PFSK-1 (cell line): ENCODE measurements at regions not wholly inside any gene's neighbourhood (a gene's known extent, or its start where the extent isn't known, plus 50 kb on each side); places are given as distances from the start of the nearest gene placed in this dataset.

Experiments used
- SIN3A ChIP-seq: IDR thresholded peaks from 2 replicates; pipeline ENCODE4 v1.6.1; 2012; ENCODE audit warnings: mild to moderate bottlenecking, low read length, moderate library complexity, borderline replicate concordance; ENCODE audit not compliant: insufficient read depth
- TF ChIP-seq, protein P1 (sequence below), 2 experiments: IDR thresholded peaks; 2 replicates each; pipeline versions ENCODE4 v1.6.1 to v1.8.0; 2011 to 2012; ENCODE audit warnings: low read depth in 2 of 2, low read length in 2 of 2, control low read depth in 1 of 2, inconsistent platforms in 1 of 2, mild to moderate bottlenecking in 1 of 2, moderate library complexity in 1 of 2; ENCODE audit not compliant: insufficient read depth in 1 of 2

DNA sequence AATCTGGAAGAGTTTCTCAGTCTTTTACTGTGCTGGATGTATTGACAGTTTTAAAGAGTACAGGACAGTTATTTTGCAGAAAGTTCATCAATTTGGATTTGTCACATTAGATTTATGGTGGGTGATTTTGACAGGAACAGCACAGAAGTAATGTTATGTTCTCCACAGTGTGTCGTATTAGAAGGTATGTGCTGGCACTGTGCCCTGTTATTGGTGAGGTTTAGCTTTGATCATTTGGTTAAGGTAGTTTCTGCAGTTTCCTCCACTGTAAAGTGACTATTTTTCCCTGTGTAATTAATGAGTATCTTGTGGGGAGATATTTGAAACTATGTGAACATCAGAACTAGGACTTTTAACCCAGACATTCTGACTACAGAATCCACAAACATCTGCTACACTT lies 308.5 kb upstream of the TBX3 start:
- no peak for TF ChIP-seq SIN3A
- TF ChIP-seq, protein P1, sequence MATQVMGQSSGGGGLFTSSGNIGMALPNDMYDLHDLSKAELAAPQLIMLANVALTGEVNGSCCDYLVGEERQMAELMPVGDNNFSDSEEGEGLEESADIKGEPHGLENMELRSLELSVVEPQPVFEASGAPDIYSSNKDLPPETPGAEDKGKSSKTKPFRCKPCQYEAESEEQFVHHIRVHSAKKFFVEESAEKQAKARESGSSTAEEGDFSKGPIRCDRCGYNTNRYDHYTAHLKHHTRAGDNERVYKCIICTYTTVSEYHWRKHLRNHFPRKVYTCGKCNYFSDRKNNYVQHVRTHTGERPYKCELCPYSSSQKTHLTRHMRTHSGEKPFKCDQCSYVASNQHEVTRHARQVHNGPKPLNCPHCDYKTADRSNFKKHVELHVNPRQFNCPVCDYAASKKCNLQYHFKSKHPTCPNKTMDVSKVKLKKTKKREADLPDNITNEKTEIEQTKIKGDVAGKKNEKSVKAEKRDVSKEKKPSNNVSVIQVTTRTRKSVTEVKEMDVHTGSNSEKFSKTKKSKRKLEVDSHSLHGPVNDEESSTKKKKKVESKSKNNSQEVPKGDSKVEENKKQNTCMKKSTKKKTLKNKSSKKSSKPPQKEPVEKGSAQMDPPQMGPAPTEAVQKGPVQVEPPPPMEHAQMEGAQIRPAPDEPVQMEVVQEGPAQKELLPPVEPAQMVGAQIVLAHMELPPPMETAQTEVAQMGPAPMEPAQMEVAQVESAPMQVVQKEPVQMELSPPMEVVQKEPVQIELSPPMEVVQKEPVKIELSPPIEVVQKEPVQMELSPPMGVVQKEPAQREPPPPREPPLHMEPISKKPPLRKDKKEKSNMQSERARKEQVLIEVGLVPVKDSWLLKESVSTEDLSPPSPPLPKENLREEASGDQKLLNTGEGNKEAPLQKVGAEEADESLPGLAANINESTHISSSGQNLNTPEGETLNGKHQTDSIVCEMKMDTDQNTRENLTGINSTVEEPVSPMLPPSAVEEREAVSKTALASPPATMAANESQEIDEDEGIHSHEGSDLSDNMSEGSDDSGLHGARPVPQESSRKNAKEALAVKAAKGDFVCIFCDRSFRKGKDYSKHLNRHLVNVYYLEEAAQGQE (IDR thresholded peaks at IDR 0.05; ENCODE audit: insufficient read depth in 1 of 2, low read depth in 2 of 2, low read length in 2 of 2): no peak
